ENCODE measurements at regions not wholly inside any gene's neighbourhood (a gene's known extent, or its start where the extent isn't known, plus 50 kb on each side); places are given as distances from the start of the nearest gene placed in this dataset.

DNA sequence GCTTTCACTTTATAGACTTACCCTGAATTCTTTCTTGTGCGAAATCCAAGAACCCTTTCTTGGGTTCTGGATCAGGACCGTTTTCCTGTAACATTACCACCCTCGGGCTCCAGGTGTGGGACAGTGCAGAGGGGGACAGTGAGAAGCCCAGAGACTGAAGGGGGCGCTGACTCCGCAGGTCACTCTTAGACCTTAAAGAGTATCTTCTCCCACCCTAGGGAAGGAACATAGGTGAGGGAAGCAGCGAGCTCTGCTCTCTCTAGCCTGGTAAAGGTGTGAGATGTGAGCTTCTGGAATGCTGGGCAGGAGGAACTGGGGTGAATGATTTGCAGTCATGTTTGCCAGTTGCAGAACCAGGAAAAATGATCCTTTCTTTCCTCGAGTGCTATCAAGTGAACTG, 80.8 kb upstream of the ZNF507 start:
- TF ChIP-seq CTCF (IDR thresholded peaks at IDR 0.05) (no peak), POLR2A (IDR thresholded peaks at IDR 0.05) (no peak)
